Neural crest cell (in vitro differentiated cells): ENCODE measurements at regions not wholly inside any gene's neighbourhood (a gene's known extent, or its start where the extent isn't known, plus 50 kb on each side); places are given as distances from the start of the nearest gene placed in this dataset.

Experiments used
- DNase-seq: peaks from one replicate; pipeline ENCODE4 v3.0.0; 2021; ENCODE audit warnings: low read depth, mixed read lengths, low spot score
- H3K27ac Mint-ChIP-seq: one replicate; pipeline ENCODE4 v1.8.0; 2021; ENCODE audit warnings: mild to moderate bottlenecking, mixed read lengths; ENCODE audit not compliant: unreplicated experiment
- H3K27me3 Mint-ChIP-seq: 2 replicates; pipeline ENCODE4 v1.8.0; 2021; ENCODE audit warnings: low read depth, mild to moderate bottlenecking, mixed read lengths
- H3K36me3 Mint-ChIP-seq: 2 replicates; pipeline ENCODE4 v1.8.0; 2021; ENCODE audit warnings: low read depth, mild to moderate bottlenecking, mixed read lengths
- H3K4me1 Mint-ChIP-seq: 2 replicates; pipeline ENCODE4 v1.8.0; 2021; ENCODE audit warnings: mixed read lengths
- H3K4me3 Mint-ChIP-seq: one replicate; pipeline ENCODE4 v1.8.0; 2021; ENCODE audit warnings: mild to moderate bottlenecking, mixed read lengths
- H3K9me3 Mint-ChIP-seq: 2 replicates; pipeline ENCODE4 v1.8.0; 2021; ENCODE audit warnings: mixed read lengths
- TF ChIP-seq, protein P1 (sequence below): fragments of 200-600 bp; sonication (generic); conservative IDR thresholded peaks from 2 replicates; pipeline ENCODE4 v1.5.0; 2021; ENCODE audit warnings: antibody characterized with exemption, mild to moderate bottlenecking

DNA sequence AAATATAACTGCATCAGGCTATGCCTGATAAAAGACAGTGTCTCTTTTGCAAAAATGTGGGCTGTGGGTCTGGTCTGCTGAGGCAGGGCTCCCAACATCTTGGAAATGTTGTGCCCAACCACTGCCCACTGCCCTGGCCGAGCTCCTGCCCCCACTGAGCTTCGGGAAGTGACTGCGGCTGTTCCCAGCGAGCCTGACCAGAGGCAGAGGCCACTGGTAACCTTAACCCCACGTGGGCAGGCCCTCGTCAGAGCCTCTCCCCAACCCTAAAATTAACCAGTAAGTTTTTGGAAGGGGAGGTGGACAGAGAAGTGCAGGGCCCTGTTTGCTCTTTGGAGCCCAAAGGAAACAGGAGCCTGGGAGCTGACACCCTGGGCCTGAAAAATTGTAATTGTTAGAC, 225.9 kb downstream of the MAFB start:
- DNase-seq: no peak
- Mint-ChIP-seq H3K4me1 (no peaks in the 10 kb centered on the region), H3K27ac (no peak overlapping the region), H3K9me3 (no peaks in the 10 kb centered on the region), H3K27me3 (peaks cover 2% of the 10 kb centered on the region), H3K36me3 (no peaks in the 10 kb centered on the region), H3K4me3 (no peak overlapping the region)
- TF ChIP-seq, protein P1, sequence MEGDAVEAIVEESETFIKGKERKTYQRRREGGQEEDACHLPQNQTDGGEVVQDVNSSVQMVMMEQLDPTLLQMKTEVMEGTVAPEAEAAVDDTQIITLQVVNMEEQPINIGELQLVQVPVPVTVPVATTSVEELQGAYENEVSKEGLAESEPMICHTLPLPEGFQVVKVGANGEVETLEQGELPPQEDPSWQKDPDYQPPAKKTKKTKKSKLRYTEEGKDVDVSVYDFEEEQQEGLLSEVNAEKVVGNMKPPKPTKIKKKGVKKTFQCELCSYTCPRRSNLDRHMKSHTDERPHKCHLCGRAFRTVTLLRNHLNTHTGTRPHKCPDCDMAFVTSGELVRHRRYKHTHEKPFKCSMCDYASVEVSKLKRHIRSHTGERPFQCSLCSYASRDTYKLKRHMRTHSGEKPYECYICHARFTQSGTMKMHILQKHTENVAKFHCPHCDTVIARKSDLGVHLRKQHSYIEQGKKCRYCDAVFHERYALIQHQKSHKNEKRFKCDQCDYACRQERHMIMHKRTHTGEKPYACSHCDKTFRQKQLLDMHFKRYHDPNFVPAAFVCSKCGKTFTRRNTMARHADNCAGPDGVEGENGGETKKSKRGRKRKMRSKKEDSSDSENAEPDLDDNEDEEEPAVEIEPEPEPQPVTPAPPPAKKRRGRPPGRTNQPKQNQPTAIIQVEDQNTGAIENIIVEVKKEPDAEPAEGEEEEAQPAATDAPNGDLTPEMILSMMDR: no peak

DNA sequence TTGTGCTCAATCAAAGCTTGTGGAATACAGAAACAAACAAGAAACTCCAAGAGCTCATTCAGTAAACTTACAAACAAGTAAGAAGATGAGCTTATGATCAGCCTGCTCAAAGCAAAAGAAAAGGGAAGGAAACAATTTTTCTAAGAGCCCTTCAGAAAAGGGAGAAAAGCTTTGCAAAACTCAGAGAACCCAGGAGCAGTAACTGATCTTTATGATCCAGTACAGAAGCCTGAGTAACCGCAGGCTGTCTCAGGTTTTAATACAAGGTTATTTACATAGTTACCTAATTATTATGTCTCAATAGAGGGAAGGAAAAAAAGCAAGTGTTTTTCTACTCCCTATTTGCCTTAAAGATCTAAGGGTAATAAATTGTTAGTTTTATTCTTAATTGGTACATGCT, 226.5 kb downstream of the MAFB start:
- Mint-ChIP-seq H3K27ac (peak overlapping the region; percentile 23), H3K4me1 (no peaks in the 10 kb centered on the region), H3K27me3 (peaks cover 2% of the 10 kb centered on the region), H3K4me3 (no peak overlapping the region), H3K36me3 (no peaks in the 10 kb centered on the region), H3K9me3 (no peaks in the 10 kb centered on the region)
- DNase-seq: no peak
- TF ChIP-seq, protein P1: no peak

DNA sequence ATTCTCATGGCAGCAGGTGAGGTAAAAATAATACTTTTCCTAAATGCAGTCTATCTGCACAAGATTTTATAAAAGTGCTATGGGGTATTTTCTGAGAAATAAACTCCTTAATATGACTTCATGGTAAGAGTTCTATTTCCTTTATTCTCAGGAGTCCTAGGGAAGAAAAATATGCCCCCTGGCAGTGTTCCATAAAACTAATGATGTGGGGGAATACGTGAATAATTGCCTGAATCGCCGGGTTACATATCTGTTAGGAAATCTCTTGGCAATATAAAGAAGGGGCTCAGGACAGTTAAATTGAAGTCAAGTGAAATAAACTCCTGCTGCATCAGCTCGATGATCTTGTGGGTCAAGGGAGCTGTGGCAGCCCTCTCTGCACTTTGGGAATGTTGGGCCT, 229.7 kb downstream of the MAFB start:
- no peaks in the 10 kb centered on the region for H3K36me3 Mint-ChIP-seq
- DNase-seq: no peak
- no peaks in the 10 kb centered on the region for H3K9me3 Mint-ChIP-seq
- H3K4me3 Mint-ChIP-seq: no peak overlapping the region
- TF ChIP-seq, protein P1: no peak
- no peak overlapping the region for H3K27ac Mint-ChIP-seq
- no peaks in the 10 kb centered on the region for H3K4me1 Mint-ChIP-seq
- peaks cover 12% of the 10 kb centered on the region for H3K27me3 Mint-ChIP-seq

DNA sequence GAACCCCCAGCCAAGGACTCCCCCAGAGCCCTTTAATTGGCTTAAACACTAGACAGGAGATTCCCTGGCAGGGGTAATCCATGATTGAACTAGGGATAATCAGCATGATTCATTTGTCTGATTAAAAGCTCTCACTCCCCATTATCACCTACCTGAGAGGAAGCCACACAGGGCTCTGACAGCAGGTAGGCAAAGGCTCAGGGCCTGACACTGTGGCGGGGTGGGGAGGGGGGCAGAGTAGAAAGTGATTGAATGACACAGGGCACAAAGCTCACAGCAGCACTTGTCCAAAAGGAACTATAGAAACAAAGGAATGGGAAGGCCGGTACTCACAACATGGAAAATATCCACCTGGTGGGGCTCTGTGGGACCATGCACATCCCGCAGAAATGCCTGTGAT, 231.6 kb downstream of the MAFB start:
- Mint-ChIP-seq H3K27me3 (peaks cover 12% of the 10 kb centered on the region), H3K36me3 (no peaks in the 10 kb centered on the region), H3K4me1 (no peaks in the 10 kb centered on the region), H3K4me3 (no peak overlapping the region), H3K27ac (no peak overlapping the region), H3K9me3 (no peaks in the 10 kb centered on the region)
- no peak for DNase-seq
- TF ChIP-seq, protein P1: no peak

DNA sequence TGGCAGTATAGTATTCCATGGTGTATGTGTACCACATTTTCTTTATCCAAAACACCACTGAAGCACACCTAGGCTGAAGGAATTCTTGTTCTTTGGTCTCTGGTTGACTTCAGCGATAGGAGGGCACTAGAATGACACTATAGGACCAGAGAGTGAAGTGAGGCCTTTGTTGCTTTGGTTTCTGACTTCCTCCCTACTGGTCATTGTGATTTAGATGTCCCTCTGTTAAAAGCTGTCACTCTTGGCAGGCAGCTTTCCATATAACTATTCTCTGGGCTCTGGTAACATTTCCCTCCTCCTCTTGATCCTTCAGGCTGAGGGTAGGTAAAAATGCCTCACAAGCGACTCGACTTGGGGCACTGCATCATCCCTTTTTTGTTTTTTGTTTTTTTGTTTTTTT, 236.3 kb downstream of the MAFB start:
- DNase-seq: no peak
- Mint-ChIP-seq H3K36me3 (no peaks in the 10 kb centered on the region), H3K4me3 (no peak overlapping the region), H3K4me1 (no peaks in the 10 kb centered on the region), H3K9me3 (no peaks in the 10 kb centered on the region), H3K27me3 (peaks cover 17% of the 10 kb centered on the region), H3K27ac (no peak overlapping the region)
- TF ChIP-seq, protein P1: no peak

DNA sequence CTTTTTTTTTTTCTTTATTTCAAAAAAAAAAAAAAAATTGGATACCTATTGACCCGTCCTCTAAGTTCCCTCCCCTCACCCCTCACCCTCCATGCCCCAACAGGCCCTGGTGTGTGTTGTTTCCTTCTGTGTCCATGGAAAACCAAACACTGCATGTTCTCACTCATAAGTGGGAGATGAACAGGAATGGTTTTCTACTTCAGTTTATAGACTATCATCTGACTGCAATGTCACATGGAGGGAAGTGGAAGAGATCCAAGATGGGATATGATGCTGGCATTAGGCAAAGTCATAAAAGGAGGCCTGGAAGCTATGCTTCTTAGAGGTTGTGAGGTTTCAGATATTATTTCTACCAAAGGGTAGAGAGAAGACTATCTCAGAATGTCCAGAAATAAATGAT, 237.5 kb downstream of the MAFB start:
- Mint-ChIP-seq H3K4me1 (no peaks in the 10 kb centered on the region), H3K36me3 (no peaks in the 10 kb centered on the region), H3K4me3 (no peak overlapping the region), H3K27me3 (peaks cover 17% of the 10 kb centered on the region), H3K9me3 (no peaks in the 10 kb centered on the region), H3K27ac (no peak overlapping the region)
- TF ChIP-seq, protein P1: no peak
- no peak for DNase-seq
